Keratinocyte (primary cell): ENCODE measurements at regions not wholly inside any gene's neighbourhood (a gene's known extent, or its start where the extent isn't known, plus 50 kb on each side); places are given as distances from the start of the nearest gene placed in this dataset.

Experiments used
- DNase-seq: peaks from one replicate; pipeline ENCODE4 v3.0.0-alpha.2; 2011; ENCODE audit warnings: low read depth, missing footprints, low spot score
- FAIRE-seq: peaks from 2 replicates; lab custom pipeline; 2011; peaks lifted over from hg19 to GRCh38; lab: Jason Lieb, UNC
- H2AFZ ChIP-seq: 2 replicates; pipeline ENCODE4 v1.6.0; 2012; ENCODE audit warnings: low read length, control low read depth, inconsistent platforms; ENCODE audit not compliant: control insufficient read depth
- H3K27ac ChIP-seq: 2 replicates; pipeline ENCODE4 v1.5.1; 2011; ENCODE audit warnings: low read length; ENCODE audit not compliant: control insufficient read depth, insufficient read depth
- H3K27me3 ChIP-seq: 3 replicates; pipeline ENCODE4 v1.6.0; 2011; ENCODE audit warnings: low read length; ENCODE audit not compliant: control insufficient read depth, insufficient read depth; ENCODE audit errors: extremely low read depth
- H3K36me3 ChIP-seq, 2 experiments: 2 replicates in 1 of 2; 3 replicates in 1 of 2; pipeline ENCODE4 v1.5.1; 2011; ENCODE audit warnings: low read length in 2 of 2, mild to moderate bottlenecking in 1 of 2; ENCODE audit not compliant: control insufficient read depth in 2 of 2, insufficient read depth in 2 of 2; ENCODE audit errors: extremely low read depth in 1 of 2
- H3K4me1 ChIP-seq: 3 replicates; pipeline ENCODE4 v1.5.1; 2011; ENCODE audit warnings: low read length; ENCODE audit not compliant: control insufficient read depth, insufficient read depth; ENCODE audit errors: extremely low read depth
- H3K4me2 ChIP-seq: 3 replicates; pipeline ENCODE4 v1.6.0; 2011; ENCODE audit warnings: low read depth, low read length; ENCODE audit not compliant: control insufficient read depth, insufficient read depth; ENCODE audit errors: extremely low read depth
- H3K4me3 ChIP-seq, 3 experiments: fragments of 200-600 bp in 1 of 3; sonication (generic) in 1 of 3; 2 replicates in 2 of 3; 3 replicates in 1 of 3; pipeline ENCODE4 v1.5.1; 2011 to 2016; ENCODE audit warnings: low read length in 3 of 3, mild to moderate bottlenecking in 3 of 3, control low read depth in 2 of 3, inconsistent platforms in 1 of 3, low read depth in 1 of 3, mixed read lengths in 1 of 3, mixed run types in 1 of 3, moderate library complexity in 1 of 3; ENCODE audit not compliant: control insufficient read depth in 2 of 3, insufficient read depth in 2 of 3; ENCODE audit errors: extremely low read depth in 1 of 3
- H3K79me2 ChIP-seq: 2 replicates; pipeline ENCODE4 v1.6.0; 2012; ENCODE audit warnings: low read length; ENCODE audit not compliant: control insufficient read depth, insufficient read depth
- H3K9ac ChIP-seq: 3 replicates; pipeline ENCODE4 v1.6.0; 2011; ENCODE audit warnings: low read length; ENCODE audit not compliant: control insufficient read depth, insufficient read depth; ENCODE audit errors: extremely low read depth
- H3K9me1 ChIP-seq: 3 replicates; pipeline ENCODE4 v1.6.0; 2011; ENCODE audit warnings: low read length; ENCODE audit not compliant: control insufficient read depth, insufficient read depth; ENCODE audit errors: extremely low read depth
- H3K9me3 ChIP-seq: 2 replicates; pipeline ENCODE4 v1.5.1; 2012; ENCODE audit warnings: low read depth, low read length; ENCODE audit not compliant: control insufficient read depth
- H4K20me1 ChIP-seq: 3 replicates; pipeline ENCODE4 v1.6.0; 2011; ENCODE audit warnings: low read length; ENCODE audit not compliant: control insufficient read depth, insufficient read depth; ENCODE audit errors: extremely low read depth
- CTCF ChIP-seq, 3 experiments: IDR thresholded peaks in 1 of 3; conservative IDR thresholded peaks in 1 of 3; optimal IDR thresholded peaks in 1 of 3; 2 replicates in 2 of 3; 3 replicates in 1 of 3; pipeline versions ENCODE3 to v1.5.1; 2011; ENCODE audit warnings: low read length in 3 of 3, mild to moderate bottlenecking in 3 of 3, moderate library complexity in 2 of 3, control low read depth in 1 of 3, inconsistent platforms in 1 of 3; ENCODE audit not compliant: insufficient read depth in 2 of 3; ENCODE audit errors: extremely low read depth in 1 of 3
- EZH2 ChIP-seq: IDR thresholded peaks from one replicate; pipeline ENCODE4 v1.6.1; 2012; ENCODE audit warnings: inconsistent platforms, mild to moderate bottlenecking, low read length, moderate library complexity
- dilution Hi-C: fragments of 300-500 bp; cut with MboI; formaldehyde crosslinking; loops from one replicate; pipeline ENCODE4 v1.7.0; 2020; ENCODE audit warnings: low sequenced_read_pairs; ENCODE audit not compliant: extremely low pct_ligation_motif_present

GRCh38 chr1:87225171-87225570 is 103.5 kb upstream of the LMO4 start:
- H3K4me1 ChIP-seq: peaks cover 51% of the 10 kb centered on the region
- H3K27ac ChIP-seq: peak overlapping the region; percentile 75
- no peak overlapping the region for H3K9ac ChIP-seq
- TF ChIP-seq CTCF (optimal IDR thresholded peaks at IDR 0.05 in 1 of 3, IDR thresholded peaks at IDR 0.05 in 1 of 3, conservative IDR thresholded peaks at IDR 0.05 in 1 of 3; ENCODE audit: extremely low read depth in 1 of 3, insufficient read depth in 2 of 3, low read length in 3 of 3) (no peak), EZH2 (no peak)
- no peaks in the 10 kb centered on the region for H3K9me1 ChIP-seq
- H2AFZ ChIP-seq: no peak overlapping the region
- DNase-seq (no peak), FAIRE-seq (no peak)
- no peaks in the 10 kb centered on the region for H3K36me3 ChIP-seq
- H4K20me1 ChIP-seq: no peaks in the 10 kb centered on the region
- no peak overlapping the region for H3K4me3 ChIP-seq
- H3K27me3 ChIP-seq: no peaks in the 10 kb centered on the region
- H3K4me2 ChIP-seq: no peak overlapping the region
- no peaks in the 10 kb centered on the region for H3K9me3 ChIP-seq
- H3K79me2 ChIP-seq: no peaks in the 10 kb centered on the region
- dilution Hi-C loops: no loop called here

- TF ChIP-seq CTCF (optimal IDR thresholded peaks at IDR 0.05 in 1 of 3, IDR thresholded peaks at IDR 0.05 in 1 of 3, conservative IDR thresholded peaks at IDR 0.05 in 1 of 3; ENCODE audit: extremely low read depth in 1 of 3, insufficient read depth in 2 of 3, low read length in 3 of 3) (no peak), EZH2 (no peak)
- H3K9ac ChIP-seq: peak overlapping the region; percentile 61
- FAIRE-seq (peak; percentile 97), DNase-seq (peak; percentile 89)
- H3K4me1 ChIP-seq: peaks cover 39% of the 10 kb centered on the region
- H3K9me1 ChIP-seq: no peaks in the 10 kb centered on the region
- peak overlapping the region; percentile 60 for H3K4me2 ChIP-seq
- no peaks in the 10 kb centered on the region for H3K36me3 ChIP-seq
- peak overlapping the region; percentile 78 for H2AFZ ChIP-seq
- dilution Hi-C loops: no loop called here
- no peaks in the 10 kb centered on the region for H3K79me2 ChIP-seq
- no peaks in the 10 kb centered on the region for H3K27me3 ChIP-seq
- H3K27ac ChIP-seq: peak overlapping the region; percentile 75
- H3K4me3 ChIP-seq: no peak overlapping the region
- H3K9me3 ChIP-seq: no peaks in the 10 kb centered on the region
- no peaks in the 10 kb centered on the region for H4K20me1 ChIP-seq
Observed at GRCh38 chr1:87226341-87226760, 102.3 kb upstream of the LMO4 start.
